ENCODE measurements at regions not wholly inside any gene's neighbourhood (a gene's known extent, or its start where the extent isn't known, plus 50 kb on each side); places are given as distances from the start of the nearest gene placed in this dataset.
A peak's percentile ranks its signal among the peaks of the same experiment; 100 is the strongest.

- DNase-seq, result no peak
These were observed 166.2 kb downstream of the TMEM38B start for GRCh38 chr9:105860516-105860915.

- no peak for DNase-seq
These were observed 167.6 kb downstream of the TMEM38B start for GRCh38 chr9:105861972-105862371.

- no peak for DNase-seq
These were observed 170.0 kb downstream of the TMEM38B start for GRCh38 chr9:105864248-105864898.

GRCh38 chr9:105865285-105865684 lies 170.9 kb downstream of the TMEM38B start:
- no peak for DNase-seq

- no peak for DNase-seq
These were observed 177.2 kb downstream of the TMEM38B start for GRCh38 chr9:105871540-105871939.

GRCh38 chr9:105873801-105874200 lies 179.5 kb downstream of the TMEM38B start:
- no peak for DNase-seq

- DNase-seq, result no peak
These were observed 183.4 kb downstream of the TMEM38B start for GRCh38 chr9:105877721-105878120.

GRCh38 chr9:105879181-105879580 lies 184.8 kb downstream of the TMEM38B start:
- DNase-seq, result no peak

GRCh38 chr9:105880517-105880916 lies 186.2 kb downstream of the TMEM38B start:
- no peak for DNase-seq

GRCh38 chr9:105881021-105881420 lies 186.7 kb downstream of the TMEM38B start:
- DNase-seq, result no peak

- peak in 42 of 56 donors; percentile 9 to 89 (median 40) for DNase-seq
These were observed 187.5 kb downstream of the TMEM38B start for GRCh38 chr9:105881654-105882349.

GRCh38 chr9:105883847-105884246 lies 189.5 kb downstream of the TMEM38B start:
- no peak for DNase-seq

- no peak for DNase-seq
These were observed 190.1 kb downstream of the TMEM38B start for GRCh38 chr9:105884416-105884815.

- peak in 19 of 56 donors; percentile 7 to 59 (median 19) for DNase-seq
These were observed 191.8 kb downstream of the TMEM38B start for GRCh38 chr9:105886136-105886535.

GRCh38 chr9:105887679-105888078 lies 193.3 kb downstream of the TMEM38B start:
- peak in 1 of 56 donors; percentile 60 for DNase-seq

- no peak for DNase-seq
These were observed 195.9 kb downstream of the TMEM38B start for GRCh38 chr9:105890046-105890822.

GRCh38 chr9:105900123-105900522 lies 205.8 kb downstream of the TMEM38B start:
- DNase-seq, result no peak

- peak in 34 of 56 donors; percentile 2 to 65 (median 28) for DNase-seq
These were observed 207.3 kb downstream of the TMEM38B start for GRCh38 chr9:105901514-105902109.

GRCh38 chr9:105908069-105908468 lies 213.7 kb downstream of the TMEM38B start:
- no peak for DNase-seq

- no peak for DNase-seq
These were observed 217.0 kb downstream of the TMEM38B start for GRCh38 chr9:105911104-105911911.

All from amygdala (tissue), 56 donors.